Omental fat pad (tissue), 3 donors: ENCODE measurements at regions not wholly inside any gene's neighbourhood (a gene's known extent, or its start where the extent isn't known, plus 50 kb on each side); places are given as distances from the start of the nearest gene placed in this dataset.

Experiments
- ATAC-seq: fragments of 150-250 bp; one replicate; pipeline ENCODE4 v1.9.1; 2016; ENCODE audit warnings: mild to moderate bottlenecking, moderate library complexity; ENCODE audit not compliant: low FRiP score
- DNase-seq: peaks from one replicate; pipeline ENCODE4 v3.0.0-alpha.2; 2019; ENCODE audit warnings: low spot score
- TF ChIP-seq, protein P1 (sequence below), 3 donors: fragments of 450-650 bp; IDR thresholded peaks; one replicate each; pipeline ENCODE4 v1.5.1; 2016 to 2017; ENCODE audit warnings: antibody characterized with exemption in 3 of 3, mild to moderate bottlenecking in 3 of 3, moderate library complexity in 2 of 3

GRCh38 chr11:82176945-82177344, 556.7 kb downstream of the FAM181B start:
- no peak for DNase-seq
- TF ChIP-seq, protein P1, sequence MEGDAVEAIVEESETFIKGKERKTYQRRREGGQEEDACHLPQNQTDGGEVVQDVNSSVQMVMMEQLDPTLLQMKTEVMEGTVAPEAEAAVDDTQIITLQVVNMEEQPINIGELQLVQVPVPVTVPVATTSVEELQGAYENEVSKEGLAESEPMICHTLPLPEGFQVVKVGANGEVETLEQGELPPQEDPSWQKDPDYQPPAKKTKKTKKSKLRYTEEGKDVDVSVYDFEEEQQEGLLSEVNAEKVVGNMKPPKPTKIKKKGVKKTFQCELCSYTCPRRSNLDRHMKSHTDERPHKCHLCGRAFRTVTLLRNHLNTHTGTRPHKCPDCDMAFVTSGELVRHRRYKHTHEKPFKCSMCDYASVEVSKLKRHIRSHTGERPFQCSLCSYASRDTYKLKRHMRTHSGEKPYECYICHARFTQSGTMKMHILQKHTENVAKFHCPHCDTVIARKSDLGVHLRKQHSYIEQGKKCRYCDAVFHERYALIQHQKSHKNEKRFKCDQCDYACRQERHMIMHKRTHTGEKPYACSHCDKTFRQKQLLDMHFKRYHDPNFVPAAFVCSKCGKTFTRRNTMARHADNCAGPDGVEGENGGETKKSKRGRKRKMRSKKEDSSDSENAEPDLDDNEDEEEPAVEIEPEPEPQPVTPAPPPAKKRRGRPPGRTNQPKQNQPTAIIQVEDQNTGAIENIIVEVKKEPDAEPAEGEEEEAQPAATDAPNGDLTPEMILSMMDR (IDR thresholded peaks at IDR 0.05), result no peak
- no peak for ATAC-seq

DNA sequence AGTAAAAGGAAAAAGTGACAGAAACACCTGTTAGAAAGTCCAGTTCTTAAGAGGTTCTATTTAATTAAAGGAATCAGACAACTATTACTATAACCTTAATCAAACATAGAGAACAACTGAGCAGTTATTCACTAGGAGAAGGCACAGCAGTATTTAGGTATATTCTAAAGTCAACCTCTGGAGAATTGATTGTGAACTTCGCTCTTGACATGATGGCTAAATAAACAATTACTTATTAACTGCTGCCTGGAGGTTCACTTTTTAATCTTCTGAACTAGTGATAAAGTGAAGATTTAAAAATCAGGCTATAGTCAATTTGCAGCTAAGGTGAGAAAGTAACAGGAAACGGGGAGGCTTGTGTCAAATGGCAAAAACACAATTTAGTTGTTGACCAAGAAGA, 557.3 kb downstream of the FAM181B start:
- ATAC-seq (no peak), DNase-seq (no peak)
- TF ChIP-seq, protein P1 (IDR thresholded peaks at IDR 0.05), result no peak

- no peak for DNase-seq
- TF ChIP-seq, protein P1 (IDR thresholded peaks at IDR 0.05), result no peak
- no peak for ATAC-seq
Observed at GRCh38 chr11:82174610-82175009, 559.1 kb downstream of the FAM181B start.

GRCh38 chr11:82146789-82147188, 586.9 kb downstream of the FAM181B start:
- no peak for DNase-seq
- ATAC-seq, result no peak
- TF ChIP-seq, protein P1 (IDR thresholded peaks at IDR 0.05), result no peak

DNA sequence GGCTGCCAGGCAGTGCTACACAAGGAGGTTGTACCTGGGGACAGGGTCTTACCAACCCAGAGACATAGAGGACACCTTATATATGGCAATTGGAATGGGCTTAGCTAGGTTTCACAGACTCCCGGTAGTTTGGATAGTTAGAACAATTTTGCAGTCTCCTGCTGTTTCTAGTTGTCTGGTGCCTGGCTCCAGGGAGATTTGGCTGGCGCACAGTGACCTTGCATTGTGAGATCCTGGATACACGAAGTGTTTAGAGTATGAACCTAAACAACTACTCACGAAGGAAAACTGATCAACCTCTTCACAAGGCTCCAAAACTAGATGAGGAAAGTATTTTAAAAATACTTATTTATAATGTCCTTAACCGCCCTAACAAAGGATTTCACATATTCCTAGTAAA, 614.7 kb downstream of the FAM181B start:
- DNase-seq, result no peak
- TF ChIP-seq, protein P1 (IDR thresholded peaks at IDR 0.05), result no peak

GRCh38 chr11:82117362-82117761, 616.3 kb downstream of the FAM181B start:
- no peak for ATAC-seq
- DNase-seq, result no peak
- TF ChIP-seq, protein P1 (IDR thresholded peaks at IDR 0.05), result no peak

More for the DNA sequence above, 614.7 kb downstream of the FAM181B start:
- no peak for ATAC-seq

- DNase-seq, result no peak
- TF ChIP-seq, protein P1 (IDR thresholded peaks at IDR 0.05), result no peak
- no peak for ATAC-seq
Observed at GRCh38 chr11:82105331-82105998, 628.2 kb downstream of the FAM181B start.
